B cell (primary cell): ENCODE measurements at regions not wholly inside any gene's neighbourhood (a gene's known extent, or its start where the extent isn't known, plus 50 kb on each side); places are given as distances from the start of the nearest gene placed in this dataset.

Experiments used
- ATAC-seq: fragments of 200-7000 bp; cut with Tn5 transposase; one replicate; pipeline ENCODE4 v1.10.0; 2021; ENCODE audit warnings: low read depth, mild to moderate bottlenecking, moderate number of reproducible peaks, moderate library complexity
- CTCF ChIA-PET: fragments of 350-600 bp; sonication (Branson Sonifier 250); formaldehyde crosslinking; loops from one replicate; lab custom pipeline; 2021; ENCODE audit warnings: antibody characterized with exemption, inconsistent platforms; lab: Charles Lee
- POLR2A ChIA-PET: fragments of 350-600 bp; sonication (Branson Sonifier 250); formaldehyde crosslinking; loops from one replicate; lab custom pipeline; 2021; ENCODE audit warnings: antibody characterized with exemption; lab: Charles Lee
- DNase-seq: peaks from one replicate; pipeline ENCODE4 v3.0.0; 2013
- H2AFZ ChIP-seq: 2 replicates; pipeline ENCODE4 v1.6.1; 2012; ENCODE audit warnings: mild to moderate bottlenecking, low read depth, low read length; ENCODE audit not compliant: insufficient read depth, poor library complexity, severe bottlenecking
- H3K27ac ChIP-seq, 2 donors: 1 replicate in 1 of 2; 2 replicates in 1 of 2; pipeline ENCODE4 v1.5.1; 2012 to 2013; ENCODE audit warnings: low read length in 2 of 2, mild to moderate bottlenecking in 2 of 2, moderate library complexity in 1 of 2
- H3K27me3 ChIP-seq, 4 experiments: fragments of 200-600 bp in 1 of 4; sonication (generic) in 1 of 4; replicated peaks in 1 of 4; 1 replicate in 2 of 4; 2 replicates in 2 of 4; pipeline versions ENCODE4 v1.6.1 to v1.7.0; 2013 to 2016; ENCODE audit warnings: low read length in 3 of 4, mild to moderate bottlenecking in 2 of 4, mixed read lengths in 1 of 4, moderate library complexity in 1 of 4; ENCODE audit not compliant: insufficient read depth in 4 of 4, control insufficient read depth in 3 of 4; ENCODE audit errors: control extremely low read depth in 1 of 4
- H3K36me3 ChIP-seq, 2 experiments: replicated peaks in 1 of 2; 1 replicate in 1 of 2; 2 replicates in 1 of 2; pipeline versions ENCODE4 v1.6.1 to v1.7.1; 2013; ENCODE audit warnings: low read length in 1 of 2; ENCODE audit not compliant: insufficient read depth in 2 of 2, control insufficient read depth in 1 of 2; ENCODE audit errors: control extremely low read depth in 1 of 2, extremely low read depth in 1 of 2
- H3K4me1 ChIP-seq, 2 donors: fragments of 200-600 bp in 1 of 2; sonication (generic) in 1 of 2; 1 replicate in 1 of 2; 2 replicates in 1 of 2; pipeline versions ENCODE4 v1.5.1 to v1.6.1; 2013 to 2017; ENCODE audit warnings: low read length in 2 of 2; ENCODE audit not compliant: control insufficient read depth in 2 of 2, insufficient read depth in 2 of 2
- H3K4me2 ChIP-seq: replicated peaks from 2 replicates; pipeline ENCODE3; 2012; ENCODE audit warnings: mild to moderate bottlenecking, low read depth, low read length; ENCODE audit not compliant: poor library complexity, severe bottlenecking
- H3K4me3 ChIP-seq, 5 experiments: fragments of 200-600 bp in 1 of 5; sonication (generic) in 1 of 5; 1 replicate in 3 of 5; 2 replicates in 2 of 5; pipeline versions ENCODE4 v1.5.1 to v1.7.0; 2011 to 2016; ENCODE audit warnings: low read length in 4 of 5, mild to moderate bottlenecking in 4 of 5, low read depth in 2 of 5, control low read depth in 1 of 5, moderate library complexity in 1 of 5; ENCODE audit not compliant: insufficient read depth in 1 of 5; ENCODE audit errors: control extremely low read depth in 1 of 5, extremely low read depth in 1 of 5
- H3K79me2 ChIP-seq: fragments of 200-600 bp; sonication (generic); one replicate; pipeline ENCODE4 v1.6.0; 2016; ENCODE audit warnings: low read length; ENCODE audit not compliant: control insufficient read depth, insufficient read depth
- H3K9ac ChIP-seq: fragments of 200-600 bp; sonication (generic); 2 replicates; pipeline ENCODE4 v1.6.1; 2017; ENCODE audit warnings: mild to moderate bottlenecking, low read length, moderate library complexity
- H3K9me3 ChIP-seq, 3 donors: one replicate each; pipeline versions ENCODE4 v1.6.1 to v1.7.1; 2013; ENCODE audit warnings: low read length in 2 of 3; ENCODE audit not compliant: control insufficient read depth in 2 of 3, insufficient read depth in 1 of 3; ENCODE audit errors: control extremely low read depth in 1 of 3
- H4K20me1 ChIP-seq: 2 replicates; pipeline ENCODE4 v1.6.0; 2012; ENCODE audit warnings: mild to moderate bottlenecking, low read length; ENCODE audit not compliant: insufficient read depth, control insufficient read depth, poor library complexity, severe bottlenecking
- H3K27ac Mint-ChIP-seq: one replicate; pipeline ENCODE4 v1.8.0; 2021; ENCODE audit warnings: mixed read lengths
- H3K27me3 Mint-ChIP-seq: one replicate; pipeline ENCODE4 v1.8.0; 2021; ENCODE audit warnings: mixed read lengths
- H3K4me1 Mint-ChIP-seq: one replicate; pipeline ENCODE4 v1.8.0; 2021; ENCODE audit warnings: mixed read lengths
- H3K4me3 Mint-ChIP-seq: one replicate; pipeline ENCODE4 v1.8.0; 2021; ENCODE audit warnings: mixed read lengths
- H3K9me3 Mint-ChIP-seq: one replicate; pipeline ENCODE4 v1.8.0; 2022; ENCODE audit warnings: mixed read lengths; ENCODE audit not compliant: insufficient read depth
- CTCF ChIP-seq: fragments of 200-600 bp; IDR thresholded peaks from one replicate; pipeline ENCODE4 v1.8.0; 2022; ENCODE audit warnings: antibody characterized with exemption, mild to moderate bottlenecking
- EZH2 ChIP-seq: IDR thresholded peaks from 2 replicates; pipeline ENCODE4 v1.6.1; 2012; ENCODE audit warnings: borderline replicate concordance, low read depth, mild to moderate bottlenecking, moderate library complexity, low read length; ENCODE audit not compliant: insufficient read depth, poor library complexity, severe bottlenecking
- WGBS: methylation state at CpG from one replicate; pipeline ENCODE4 v1.1.5; 2013; ENCODE audit warnings: missing lambda C conversion rate; ENCODE audit not compliant: insufficient coverage; 5-methylcytosine and 5-hydroxymethylcytosine counted together
- intact Hi-C: fragments of 100-400 bp; cut with micrococcal nuclease; formaldehyde crosslinking; loops from one replicate; pipeline ENCODE4 v1.10.0; 2022

- no CpG with 5 or more reads among the region's 4 CpGs for WGBS
- H3K4me1 ChIP-seq, result peaks cover 9% of the 10 kb centered on the region in 2 donors
These were observed 214.2 kb downstream of the LACC1 start for GRCh38 chr13:44093607-44094564.

More at GRCh38 chr13:44093607-44094564, 214.2 kb downstream of the LACC1 start:
- H3K27me3 ChIP-seq, result no peaks in the 10 kb centered on the region
- ChIA-PET CTCF (no interaction called here), POLR2A (no interaction called here)
- DNase-seq (no peak), ATAC-seq (no peak)
- no peak overlapping the region for H3K4me3 Mint-ChIP-seq
- no peaks in the 10 kb centered on the region for H3K36me3 ChIP-seq
- no peaks in the 10 kb centered on the region for H4K20me1 ChIP-seq
- H3K79me2 ChIP-seq, result no peaks in the 10 kb centered on the region
- TF ChIP-seq EZH2, result no peak
- no peak for TF ChIP-seq CTCF
- H3K9ac ChIP-seq, result no peak overlapping the region
- intact Hi-C loops, result no loop called here
- H3K9me3 ChIP-seq, result no peaks in the 10 kb centered on the region
- no peak overlapping the region for H3K27ac ChIP-seq
- H3K4me1 Mint-ChIP-seq, result peaks cover 7% of the 10 kb centered on the region
- no peak overlapping the region for H2AFZ ChIP-seq
- no peak overlapping the region for H3K4me2 ChIP-seq
- no peaks in the 10 kb centered on the region for H3K9me3 Mint-ChIP-seq
- H3K27ac Mint-ChIP-seq, result no peak overlapping the region
- H3K27me3 Mint-ChIP-seq, result peaks cover 7% of the 10 kb centered on the region
- H3K4me3 ChIP-seq, result no peak overlapping the region
